ENCODE measurements at regions not wholly inside any gene's neighbourhood (a gene's known extent, or its start where the extent isn't known, plus 50 kb on each side); places are given as distances from the start of the nearest gene placed in this dataset.

- H3K9ac ChIP-seq (ENCODE audit: low read length): no peak overlapping the region
- DNase-seq: no peak
- TF ChIP-seq EZH2phosphoT487 (IDR thresholded peaks at IDR 0.05; ENCODE audit: low read length): no peak
- TF ChIP-seq EZH2 (optimal IDR thresholded peaks at IDR 0.05; ENCODE audit: low read depth, low read length): no peak
- TF ChIP-seq CTCF (IDR thresholded peaks at IDR 0.05; ENCODE audit: low read length): no peak
These were observed 460.8 kb upstream of the CDH20 start for GRCh38 chr18:60872434-60872833.

DNA sequence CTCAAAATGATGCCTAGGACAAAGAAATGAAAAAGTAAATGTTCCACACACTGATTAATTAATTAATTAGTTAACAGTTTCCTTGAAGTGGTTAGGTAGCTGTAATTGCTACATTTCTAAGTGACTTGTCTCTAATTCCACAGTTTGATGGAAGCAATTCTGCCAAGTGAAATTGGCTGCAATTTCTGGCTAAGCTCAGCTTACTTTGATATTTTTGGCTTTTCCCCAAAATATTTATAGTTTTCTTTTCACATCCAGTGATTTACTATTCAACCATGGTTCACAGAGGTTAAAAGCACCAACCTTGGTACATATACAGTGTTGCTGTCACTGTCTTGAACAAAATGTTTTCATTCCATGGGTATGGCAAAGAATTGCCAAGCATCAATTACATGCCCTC is 459.5 kb upstream of the CDH20 start:
- Histone ChIP-seq H3K27ac (ENCODE audit: low read length) (no peak overlapping the region), H3F3A (ENCODE audit: insufficient read depth, low read length) (no peaks in the 10 kb centered on the region), H3K27me3 (replicated peaks; ENCODE audit: insufficient read depth, low read length) (no peaks in the 10 kb centered on the region), H3K4me1 (ENCODE audit: low read length) (no peaks in the 10 kb centered on the region), H3K9ac (ENCODE audit: low read length) (no peak overlapping the region), H3K36me3 (replicated peaks; ENCODE audit: insufficient read depth, low read length) (no peaks in the 10 kb centered on the region), H3K9me2 (replicated peaks; ENCODE audit: insufficient read depth, low read length) (no peaks in the 10 kb centered on the region), H2AFZ (ENCODE audit: low read length) (no peak overlapping the region), H3K79me2 (ENCODE audit: low read length) (no peaks in the 10 kb centered on the region), H4K20me1 (ENCODE audit: insufficient read depth, low read length) (no peaks in the 10 kb centered on the region), H3K4me2 (ENCODE audit: low read depth, low read length) (no peak overlapping the region), H3K4me3 (ENCODE audit: low read length) (no peak overlapping the region), H3K9me3 (replicated peaks; ENCODE audit: insufficient read depth, low read length) (no peaks in the 10 kb centered on the region)
- no peak for TF ChIP-seq CTCF (IDR thresholded peaks at IDR 0.05; ENCODE audit: low read length)
- TF ChIP-seq EZH2phosphoT487 (IDR thresholded peaks at IDR 0.05; ENCODE audit: low read length): no peak
- no peak for TF ChIP-seq EZH2 (optimal IDR thresholded peaks at IDR 0.05; ENCODE audit: low read depth, low read length)
- DNase-seq: no peak

More at GRCh38 chr18:60872434-60872833, 460.8 kb upstream of the CDH20 start:
- Histone ChIP-seq H4K20me1 (ENCODE audit: insufficient read depth, low read length) (no peaks in the 10 kb centered on the region), H3K79me2 (ENCODE audit: low read length) (no peaks in the 10 kb centered on the region), H3K36me3 (replicated peaks; ENCODE audit: insufficient read depth, low read length) (no peaks in the 10 kb centered on the region), H2AFZ (ENCODE audit: low read length) (no peak overlapping the region), H3K9me2 (replicated peaks; ENCODE audit: insufficient read depth, low read length) (no peaks in the 10 kb centered on the region), H3K4me2 (ENCODE audit: low read depth, low read length) (no peak overlapping the region), H3F3A (ENCODE audit: insufficient read depth, low read length) (no peaks in the 10 kb centered on the region), H3K4me3 (ENCODE audit: low read length) (no peak overlapping the region), H3K27me3 (replicated peaks; ENCODE audit: insufficient read depth, low read length) (no peaks in the 10 kb centered on the region), H3K4me1 (ENCODE audit: low read length) (no peaks in the 10 kb centered on the region), H3K9me3 (replicated peaks; ENCODE audit: insufficient read depth, low read length) (no peaks in the 10 kb centered on the region), H3K27ac (ENCODE audit: low read length) (no peak overlapping the region)

DNA sequence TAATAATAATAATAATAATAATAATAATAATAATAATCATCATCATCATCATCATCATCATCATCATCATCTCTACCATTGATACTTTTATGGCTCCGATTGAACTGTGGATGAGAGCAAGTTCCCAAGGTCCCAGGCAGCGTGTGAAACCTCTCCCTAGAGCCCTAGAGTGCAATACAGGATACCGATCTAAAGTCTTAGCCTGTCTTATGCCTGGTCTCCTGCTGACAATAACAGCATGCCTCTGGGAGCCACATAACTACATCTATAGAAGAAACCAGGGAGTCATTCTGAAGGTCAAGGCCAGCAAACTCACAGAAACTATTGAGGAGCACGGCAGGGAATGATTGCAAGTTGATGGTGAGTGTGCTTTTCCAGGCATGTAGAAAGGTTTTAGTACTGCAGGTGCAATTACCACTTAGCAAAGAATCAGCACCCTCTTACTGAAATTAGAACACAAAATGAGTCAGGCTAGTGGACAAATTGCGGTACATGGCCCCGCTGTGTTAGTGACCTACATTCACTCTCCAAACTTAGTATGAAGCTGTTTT is 457.2 kb upstream of the CDH20 start:
- TF ChIP-seq EZH2phosphoT487 (IDR thresholded peaks at IDR 0.05; ENCODE audit: low read length) (no peak), CTCF (IDR thresholded peaks at IDR 0.05; ENCODE audit: low read length) (no peak), EZH2 (optimal IDR thresholded peaks at IDR 0.05; ENCODE audit: low read depth, low read length) (no peak)
- Histone ChIP-seq H3K4me3 (ENCODE audit: low read length) (no peak overlapping the region), H3F3A (ENCODE audit: insufficient read depth, low read length) (no peaks in the 10 kb centered on the region), H3K9me2 (replicated peaks; ENCODE audit: insufficient read depth, low read length) (no peaks in the 10 kb centered on the region), H3K4me1 (ENCODE audit: low read length) (no peaks in the 10 kb centered on the region), H4K20me1 (ENCODE audit: insufficient read depth, low read length) (no peaks in the 10 kb centered on the region), H3K27ac (ENCODE audit: low read length) (no peak overlapping the region), H3K9me3 (replicated peaks; ENCODE audit: insufficient read depth, low read length) (no peaks in the 10 kb centered on the region), H3K27me3 (replicated peaks; ENCODE audit: insufficient read depth, low read length) (no peaks in the 10 kb centered on the region), H3K79me2 (ENCODE audit: low read length) (no peaks in the 10 kb centered on the region), H3K9ac (ENCODE audit: low read length) (no peak overlapping the region), H3K4me2 (ENCODE audit: low read depth, low read length) (no peak overlapping the region), H3K36me3 (replicated peaks; ENCODE audit: insufficient read depth, low read length) (no peaks in the 10 kb centered on the region), H2AFZ (ENCODE audit: low read length) (no peak overlapping the region)
- no peak for DNase-seq
